ENCODE measurements at regions not wholly inside any gene's neighbourhood (a gene's known extent, or its start where the extent isn't known, plus 50 kb on each side); places are given as distances from the start of the nearest gene placed in this dataset.

DNA sequence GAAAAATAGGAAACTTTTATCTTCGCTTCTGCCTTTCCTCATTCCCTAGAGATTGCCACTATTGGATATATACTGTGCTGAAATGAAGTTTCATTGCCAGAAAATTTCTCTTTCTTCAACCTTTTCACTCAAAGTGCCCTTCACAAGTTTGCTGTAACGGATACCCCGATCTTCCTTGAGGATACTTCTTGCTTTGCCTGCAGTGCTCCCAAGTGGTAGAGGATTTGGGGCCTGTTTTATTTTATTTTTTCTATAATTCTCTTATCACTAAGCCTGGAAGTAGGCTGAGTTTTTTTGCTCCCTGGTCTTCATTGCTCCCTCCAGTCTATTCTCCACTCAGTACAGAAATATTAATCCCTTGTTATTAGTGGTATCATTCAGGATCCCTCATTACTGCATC is 481.4 kb upstream of the CDH18 start:
- TF ChIP-seq EP300 (IDR thresholded peaks at IDR 0.05; ENCODE audit: low read depth) = no peak
- TF ChIP-seq POLR2AphosphoS5 (IDR thresholded peaks at IDR 0.05) = no peak
- TF ChIP-seq POLR2A (IDR thresholded peaks at IDR 0.05) = no peak

Data from transverse colon (tissue), 3 donors.